GM12878 (cell line): ENCODE measurements at regions not wholly inside any gene's neighbourhood (a gene's known extent, or its start where the extent isn't known, plus 50 kb on each side); places are given as distances from the start of the nearest gene placed in this dataset.

ENCODE experiments used
- ATF2 ChIP-seq: IDR thresholded peaks from 2 replicates; pipeline ENCODE4 v1.6.1; 2012; ENCODE audit warnings: low read length, inconsistent platforms
- CEBPZ ChIP-seq: fragments of 150-350 bp; IDR thresholded peaks from 2 replicates; pipeline ENCODE4 v1.6.1; 2016; ENCODE audit warnings: low read depth, low read length
- POU2F2 ChIP-seq: IDR thresholded peaks from 3 replicates; pipeline ENCODE4 v1.6.1; 2011; ENCODE audit warnings: low read depth, mild to moderate bottlenecking, low read length, borderline replicate concordance
- STAT3 ChIP-seq: IDR thresholded peaks from 2 replicates; pipeline ENCODE4 v1.6.1; 2011; ENCODE audit warnings: low read depth, low read length, improper control_type of control experiment
- YY1 ChIP-seq: IDR thresholded peaks from 2 replicates; pipeline ENCODE4 v1.6.1; 2011; ENCODE audit warnings: low read depth, mild to moderate bottlenecking, low read length
- ZBED1 ChIP-seq: IDR thresholded peaks from 2 replicates; pipeline ENCODE4 v1.6.1; 2016; ENCODE audit warnings: borderline replicate concordance
- TF ChIP-seq, protein P1 (sequence below): IDR thresholded peaks from 2 replicates; pipeline ENCODE4 v1.6.1; 2011; ENCODE audit warnings: mild to moderate bottlenecking, low read depth, low read length, moderate library complexity; ENCODE audit not compliant: insufficient replicate concordance

DNA sequence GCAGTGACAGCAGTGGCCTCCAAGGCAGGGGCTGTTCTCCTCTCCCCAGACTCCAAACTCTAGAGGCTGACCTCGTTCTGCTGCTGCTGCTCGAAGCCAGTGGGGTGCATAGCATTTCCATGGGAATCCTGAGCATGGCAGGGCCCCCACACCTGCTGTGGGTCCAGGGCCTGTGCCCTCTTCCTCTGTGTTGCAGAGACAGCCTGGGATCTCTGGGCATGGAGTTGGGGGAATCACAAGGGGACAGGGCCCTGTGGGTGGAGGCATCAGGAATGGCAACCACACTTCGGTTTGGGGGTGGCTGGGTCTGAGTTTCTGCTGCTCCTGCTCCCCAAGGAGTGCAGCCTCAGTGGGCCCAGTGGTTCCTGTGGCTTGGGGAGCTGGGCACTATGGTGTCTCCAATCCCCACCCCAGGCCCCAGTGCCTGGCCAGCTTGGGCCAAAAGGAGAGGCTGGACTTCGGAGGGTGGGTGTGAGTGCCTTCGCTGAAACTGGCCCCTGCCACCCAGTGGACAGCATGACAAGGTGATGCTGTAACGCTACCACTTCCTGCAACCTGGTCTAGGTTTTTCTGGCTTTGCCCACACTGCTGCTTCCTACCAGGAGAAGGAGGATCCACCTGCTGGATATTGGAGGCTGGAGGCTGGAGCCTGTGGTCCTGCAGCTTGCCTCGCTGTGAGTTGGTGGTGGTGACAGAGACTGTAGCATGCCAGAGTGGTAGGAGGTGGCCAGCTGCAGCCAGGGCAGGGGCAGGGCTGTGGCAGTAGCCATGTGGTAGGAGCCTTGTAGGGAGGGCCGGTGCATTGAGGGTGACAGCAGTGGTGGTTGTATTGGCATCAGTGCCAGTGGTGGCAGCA is 56.6 kb downstream of the SOWAHC start (continued):
- TF ChIP-seq STAT3 (no peak), POU2F2 (no peak), CEBPZ (no peak), ZBED1 (no peak), YY1 (no peak), ATF2 (no peak)
- TF ChIP-seq, protein P1, sequence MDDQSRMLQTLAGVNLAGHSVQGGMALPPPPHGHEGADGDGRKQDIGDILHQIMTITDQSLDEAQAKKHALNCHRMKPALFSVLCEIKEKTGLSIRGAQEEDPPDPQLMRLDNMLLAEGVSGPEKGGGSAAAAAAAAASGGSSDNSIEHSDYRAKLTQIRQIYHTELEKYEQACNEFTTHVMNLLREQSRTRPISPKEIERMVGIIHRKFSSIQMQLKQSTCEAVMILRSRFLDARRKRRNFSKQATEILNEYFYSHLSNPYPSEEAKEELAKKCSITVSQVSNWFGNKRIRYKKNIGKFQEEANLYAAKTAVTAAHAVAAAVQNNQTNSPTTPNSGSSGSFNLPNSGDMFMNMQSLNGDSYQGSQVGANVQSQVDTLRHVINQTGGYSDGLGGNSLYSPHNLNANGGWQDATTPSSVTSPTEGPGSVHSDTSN = no peak
